ENCODE measurements at regions not wholly inside any gene's neighbourhood (a gene's known extent, or its start where the extent isn't known, plus 50 kb on each side); places are given as distances from the start of the nearest gene placed in this dataset.

DNA sequence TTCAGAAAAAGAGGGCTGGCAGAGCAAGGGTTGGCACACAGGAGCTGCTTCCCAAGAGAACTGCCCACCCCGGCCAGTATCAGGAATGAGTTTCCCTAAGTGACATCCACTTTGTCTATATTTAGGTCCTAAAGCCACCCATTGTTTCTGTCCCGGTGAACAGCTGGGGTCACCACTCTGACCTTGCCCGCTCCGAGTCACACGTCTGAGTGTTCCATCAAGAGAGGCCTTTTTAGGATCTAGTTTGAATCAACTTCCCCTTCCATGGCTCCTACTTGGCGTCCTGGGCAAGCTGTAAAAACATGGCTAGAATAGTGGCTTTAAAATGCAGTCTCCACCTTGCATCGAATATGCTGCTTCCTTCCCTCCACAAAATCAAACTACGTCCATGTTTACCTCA, 109.6 kb upstream of the ARHGEF3 start:
- Histone ChIP-seq H3K27ac (replicated peaks) (no peak overlapping the region), H3K27me3 (ENCODE audit: insufficient read depth, poor library complexity, severe bottlenecking) (peaks cover 3% of the 10 kb centered on the region), H3K4me3 (replicated peaks; ENCODE audit: insufficient read depth, low read length) (no peak overlapping the region)
- TF ChIP-seq, protein P1, sequence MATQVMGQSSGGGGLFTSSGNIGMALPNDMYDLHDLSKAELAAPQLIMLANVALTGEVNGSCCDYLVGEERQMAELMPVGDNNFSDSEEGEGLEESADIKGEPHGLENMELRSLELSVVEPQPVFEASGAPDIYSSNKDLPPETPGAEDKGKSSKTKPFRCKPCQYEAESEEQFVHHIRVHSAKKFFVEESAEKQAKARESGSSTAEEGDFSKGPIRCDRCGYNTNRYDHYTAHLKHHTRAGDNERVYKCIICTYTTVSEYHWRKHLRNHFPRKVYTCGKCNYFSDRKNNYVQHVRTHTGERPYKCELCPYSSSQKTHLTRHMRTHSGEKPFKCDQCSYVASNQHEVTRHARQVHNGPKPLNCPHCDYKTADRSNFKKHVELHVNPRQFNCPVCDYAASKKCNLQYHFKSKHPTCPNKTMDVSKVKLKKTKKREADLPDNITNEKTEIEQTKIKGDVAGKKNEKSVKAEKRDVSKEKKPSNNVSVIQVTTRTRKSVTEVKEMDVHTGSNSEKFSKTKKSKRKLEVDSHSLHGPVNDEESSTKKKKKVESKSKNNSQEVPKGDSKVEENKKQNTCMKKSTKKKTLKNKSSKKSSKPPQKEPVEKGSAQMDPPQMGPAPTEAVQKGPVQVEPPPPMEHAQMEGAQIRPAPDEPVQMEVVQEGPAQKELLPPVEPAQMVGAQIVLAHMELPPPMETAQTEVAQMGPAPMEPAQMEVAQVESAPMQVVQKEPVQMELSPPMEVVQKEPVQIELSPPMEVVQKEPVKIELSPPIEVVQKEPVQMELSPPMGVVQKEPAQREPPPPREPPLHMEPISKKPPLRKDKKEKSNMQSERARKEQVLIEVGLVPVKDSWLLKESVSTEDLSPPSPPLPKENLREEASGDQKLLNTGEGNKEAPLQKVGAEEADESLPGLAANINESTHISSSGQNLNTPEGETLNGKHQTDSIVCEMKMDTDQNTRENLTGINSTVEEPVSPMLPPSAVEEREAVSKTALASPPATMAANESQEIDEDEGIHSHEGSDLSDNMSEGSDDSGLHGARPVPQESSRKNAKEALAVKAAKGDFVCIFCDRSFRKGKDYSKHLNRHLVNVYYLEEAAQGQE (IDR thresholded peaks at IDR 0.05; ENCODE audit: insufficient replicate concordance, low read depth), result no peak
- TF ChIP-seq, protein P2, sequence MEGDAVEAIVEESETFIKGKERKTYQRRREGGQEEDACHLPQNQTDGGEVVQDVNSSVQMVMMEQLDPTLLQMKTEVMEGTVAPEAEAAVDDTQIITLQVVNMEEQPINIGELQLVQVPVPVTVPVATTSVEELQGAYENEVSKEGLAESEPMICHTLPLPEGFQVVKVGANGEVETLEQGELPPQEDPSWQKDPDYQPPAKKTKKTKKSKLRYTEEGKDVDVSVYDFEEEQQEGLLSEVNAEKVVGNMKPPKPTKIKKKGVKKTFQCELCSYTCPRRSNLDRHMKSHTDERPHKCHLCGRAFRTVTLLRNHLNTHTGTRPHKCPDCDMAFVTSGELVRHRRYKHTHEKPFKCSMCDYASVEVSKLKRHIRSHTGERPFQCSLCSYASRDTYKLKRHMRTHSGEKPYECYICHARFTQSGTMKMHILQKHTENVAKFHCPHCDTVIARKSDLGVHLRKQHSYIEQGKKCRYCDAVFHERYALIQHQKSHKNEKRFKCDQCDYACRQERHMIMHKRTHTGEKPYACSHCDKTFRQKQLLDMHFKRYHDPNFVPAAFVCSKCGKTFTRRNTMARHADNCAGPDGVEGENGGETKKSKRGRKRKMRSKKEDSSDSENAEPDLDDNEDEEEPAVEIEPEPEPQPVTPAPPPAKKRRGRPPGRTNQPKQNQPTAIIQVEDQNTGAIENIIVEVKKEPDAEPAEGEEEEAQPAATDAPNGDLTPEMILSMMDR (IDR thresholded peaks at IDR 0.05; ENCODE audit: insufficient read depth, low read length), result no peak
- TF ChIP-seq POLR2AphosphoS5 (IDR thresholded peaks at IDR 0.05; ENCODE audit: low read depth) (no peak), SPI1 (IDR thresholded peaks at IDR 0.05; ENCODE audit: borderline replicate concordance, low read depth) (no peak), GABPA (IDR thresholded peaks at IDR 0.05; ENCODE audit: low read depth) (no peak)
- DNase-seq (ENCODE audit: low read depth in 1 of 2, low spot score in 1 of 2), result no peak

GRCh38 chr3:56909349-56909748, 107.6 kb upstream of the ARHGEF3 start:
- TF ChIP-seq, protein P2 (IDR thresholded peaks at IDR 0.05; ENCODE audit: insufficient read depth, low read length), result no peak
- TF ChIP-seq POLR2AphosphoS5 (IDR thresholded peaks at IDR 0.05; ENCODE audit: low read depth) (no peak), GABPA (IDR thresholded peaks at IDR 0.05; ENCODE audit: low read depth) (no peak), SPI1 (IDR thresholded peaks at IDR 0.05; ENCODE audit: borderline replicate concordance, low read depth) (no peak)
- TF ChIP-seq, protein P1 (IDR thresholded peaks at IDR 0.05; ENCODE audit: insufficient replicate concordance, low read depth), result no peak
- no peaks in the 10 kb centered on the region for H3K27me3 ChIP-seq (ENCODE audit: insufficient read depth, poor library complexity, severe bottlenecking)
- H3K4me3 ChIP-seq (replicated peaks; ENCODE audit: insufficient read depth, low read length), result no peak overlapping the region
- no peak for DNase-seq (ENCODE audit: low read depth in 1 of 2, low spot score in 1 of 2)
- H3K27ac ChIP-seq (replicated peaks), result no peak overlapping the region

GRCh38 chr3:56908004-56908403, 106.3 kb upstream of the ARHGEF3 start:
- H3K4me3 ChIP-seq (replicated peaks; ENCODE audit: insufficient read depth, low read length), result no peak overlapping the region
- DNase-seq (ENCODE audit: low read depth in 1 of 2, low spot score in 1 of 2), result no peak
- TF ChIP-seq, protein P2 (IDR thresholded peaks at IDR 0.05; ENCODE audit: insufficient read depth, low read length), result no peak
- TF ChIP-seq GABPA (IDR thresholded peaks at IDR 0.05; ENCODE audit: low read depth), result no peak
- no peaks in the 10 kb centered on the region for H3K27me3 ChIP-seq (ENCODE audit: insufficient read depth, poor library complexity, severe bottlenecking)
- no peak overlapping the region for H3K27ac ChIP-seq (replicated peaks)

- no peak for DNase-seq (ENCODE audit: low read depth in 1 of 2, low spot score in 1 of 2)
- TF ChIP-seq POLR2AphosphoS5 (IDR thresholded peaks at IDR 0.05; ENCODE audit: low read depth), result no peak
- H3K4me3 ChIP-seq (replicated peaks; ENCODE audit: insufficient read depth, low read length), result no peak overlapping the region
These were observed 102.9 kb upstream of the ARHGEF3 start for GRCh38 chr3:56904552-56905215.

More at GRCh38 chr3:56904552-56905215, 102.9 kb upstream of the ARHGEF3 start:
- no peak overlapping the region for H3K27ac ChIP-seq (replicated peaks)
- H3K27me3 ChIP-seq (ENCODE audit: insufficient read depth, poor library complexity, severe bottlenecking), result no peaks in the 10 kb centered on the region

All from HL-60 (cell line).